Bronchial epithelial cell (primary cell): ENCODE measurements at regions not wholly inside any gene's neighbourhood (a gene's known extent, or its start where the extent isn't known, plus 50 kb on each side); places are given as distances from the start of the nearest gene placed in this dataset.

ENCODE experiments used
- DNase-seq: peaks from one replicate; pipeline ENCODE4 v3.0.0-alpha.2; 2010; ENCODE audit warnings: low read depth
- FAIRE-seq: peaks from 2 replicates; lab custom pipeline; 2011; peaks lifted over from hg19 to GRCh38; lab: Jason Lieb, UNC
- H3K27me3 ChIP-seq: 2 replicates; pipeline ENCODE4 v1.5.1; 2011; ENCODE audit warnings: low read length; ENCODE audit not compliant: control insufficient read depth, insufficient read depth
- H3K36me3 ChIP-seq: 2 replicates; pipeline ENCODE4 v1.5.1; 2011; ENCODE audit warnings: low read length; ENCODE audit not compliant: control insufficient read depth, insufficient read depth
- H3K4me3 ChIP-seq: 2 replicates; pipeline ENCODE4 v1.5.1; 2011; ENCODE audit warnings: mild to moderate bottlenecking, low read depth, low read length, control low read depth
- CTCF ChIP-seq: IDR thresholded peaks from 2 replicates; pipeline ENCODE4 v1.5.1; 2011; ENCODE audit warnings: mild to moderate bottlenecking, moderate library complexity, low read length, control low read depth, inconsistent platforms; ENCODE audit not compliant: insufficient read depth, severe bottlenecking

GRCh38 chr11:130804306-130805076 is 111.8 kb downstream of the SNX19 start:
- FAIRE-seq (no peak), DNase-seq (no peak)
- H3K36me3 ChIP-seq, result no peaks in the 10 kb centered on the region
- no peaks in the 10 kb centered on the region for H3K27me3 ChIP-seq
- H3K4me3 ChIP-seq, result no peak overlapping the region
- TF ChIP-seq CTCF, result no peak

GRCh38 chr11:130806746-130807145 is 109.5 kb downstream of the SNX19 start:
- TF ChIP-seq CTCF, result no peak
- H3K36me3 ChIP-seq, result no peaks in the 10 kb centered on the region
- H3K27me3 ChIP-seq, result no peaks in the 10 kb centered on the region
- DNase-seq (no peak), FAIRE-seq (no peak)
- no peak overlapping the region for H3K4me3 ChIP-seq

- FAIRE-seq (no peak), DNase-seq (no peak)
- Histone ChIP-seq H3K4me3 (no peak overlapping the region), H3K27me3 (no peaks in the 10 kb centered on the region), H3K36me3 (no peaks in the 10 kb centered on the region)
- no peak for TF ChIP-seq CTCF
Measured at GRCh38 chr11:130808541-130808940, 107.7 kb downstream of the SNX19 start.

- no peak for TF ChIP-seq CTCF
- Histone ChIP-seq H3K27me3 (no peaks in the 10 kb centered on the region), H3K4me3 (no peak overlapping the region), H3K36me3 (no peaks in the 10 kb centered on the region)
- DNase-seq (no peak), FAIRE-seq (no peak)
Measured at GRCh38 chr11:130813196-130813595, 103.1 kb downstream of the SNX19 start.

GRCh38 chr11:130813638-130814037 is 102.6 kb downstream of the SNX19 start:
- H3K4me3 ChIP-seq, result no peak overlapping the region
- H3K36me3 ChIP-seq, result no peaks in the 10 kb centered on the region
- DNase-seq (no peak), FAIRE-seq (no peak)
- TF ChIP-seq CTCF, result no peak
- H3K27me3 ChIP-seq, result no peaks in the 10 kb centered on the region
